ENCODE measurements at regions not wholly inside any gene's neighbourhood (a gene's known extent, or its start where the extent isn't known, plus 50 kb on each side); places are given as distances from the start of the nearest gene placed in this dataset.
"Not testable (repeated sequence)": the region's sequence is repeated elsewhere in the genome, so short reads cannot be mapped to it uniquely, and the experiment has no call there.

DNA sequence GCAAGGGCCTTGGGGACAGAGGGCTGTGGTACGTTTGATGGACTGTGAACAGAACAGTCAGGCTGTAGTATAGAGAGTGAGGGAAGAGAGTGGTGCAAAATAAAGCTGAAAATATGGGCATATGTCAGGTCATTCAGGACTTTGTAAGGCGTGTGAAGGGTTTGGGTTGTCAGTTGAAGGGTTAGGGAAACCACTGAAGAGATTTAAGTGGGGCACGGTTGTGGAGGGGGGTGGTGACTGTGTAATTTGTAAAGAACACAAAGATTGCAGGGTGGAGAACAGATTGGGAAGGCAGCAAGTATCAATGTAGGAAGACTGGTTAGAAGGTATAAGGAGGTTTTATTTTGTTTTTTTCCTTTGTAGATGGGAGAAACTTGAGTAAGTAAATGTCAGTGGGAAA is 349.8 kb downstream of the DLEU7 start:
- WGBS (ENCODE audit: low lambda C conversion rate, missing lambda C conversion rate), result 78% methylated on average over 3 of the region's 3 CpGs
- TF ChIP-seq EZH2phosphoT487 (IDR thresholded peaks at IDR 0.05; ENCODE audit: low read depth, severe bottlenecking, unreplicated experiment), result no peak
- TF ChIP-seq, protein P1, sequence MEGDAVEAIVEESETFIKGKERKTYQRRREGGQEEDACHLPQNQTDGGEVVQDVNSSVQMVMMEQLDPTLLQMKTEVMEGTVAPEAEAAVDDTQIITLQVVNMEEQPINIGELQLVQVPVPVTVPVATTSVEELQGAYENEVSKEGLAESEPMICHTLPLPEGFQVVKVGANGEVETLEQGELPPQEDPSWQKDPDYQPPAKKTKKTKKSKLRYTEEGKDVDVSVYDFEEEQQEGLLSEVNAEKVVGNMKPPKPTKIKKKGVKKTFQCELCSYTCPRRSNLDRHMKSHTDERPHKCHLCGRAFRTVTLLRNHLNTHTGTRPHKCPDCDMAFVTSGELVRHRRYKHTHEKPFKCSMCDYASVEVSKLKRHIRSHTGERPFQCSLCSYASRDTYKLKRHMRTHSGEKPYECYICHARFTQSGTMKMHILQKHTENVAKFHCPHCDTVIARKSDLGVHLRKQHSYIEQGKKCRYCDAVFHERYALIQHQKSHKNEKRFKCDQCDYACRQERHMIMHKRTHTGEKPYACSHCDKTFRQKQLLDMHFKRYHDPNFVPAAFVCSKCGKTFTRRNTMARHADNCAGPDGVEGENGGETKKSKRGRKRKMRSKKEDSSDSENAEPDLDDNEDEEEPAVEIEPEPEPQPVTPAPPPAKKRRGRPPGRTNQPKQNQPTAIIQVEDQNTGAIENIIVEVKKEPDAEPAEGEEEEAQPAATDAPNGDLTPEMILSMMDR (IDR thresholded peaks at IDR 0.05; ENCODE audit: poor library complexity), result no peak
- no peak for TF ChIP-seq EZH2 (IDR thresholded peaks at IDR 0.05; ENCODE audit: borderline replicate concordance)
- Histone ChIP-seq H3K9me2 (replicated peaks; ENCODE audit: insufficient read depth) (no peaks in the 10 kb centered on the region), H3K27me3 (no peaks in the 10 kb centered on the region), H2AFZ (no peak overlapping the region), H3K79me2 (no peaks in the 10 kb centered on the region), H3K4me1 (ENCODE audit: insufficient read depth) (no peaks in the 10 kb centered on the region), H3K27ac (no peak overlapping the region), H3K4me3 (no peak overlapping the region), H3K36me3 (replicated peaks; ENCODE audit: insufficient read depth, low read depth) (no peaks in the 10 kb centered on the region), H4K20me1 (ENCODE audit: insufficient read depth, poor library complexity, severe bottlenecking) (no peaks in the 10 kb centered on the region), H3K9me3 (ENCODE audit: low read depth) (no peaks in the 10 kb centered on the region), H3K4me2 (no peak overlapping the region)
- no peak for DNase-seq (ENCODE audit: low spot score)

DNA sequence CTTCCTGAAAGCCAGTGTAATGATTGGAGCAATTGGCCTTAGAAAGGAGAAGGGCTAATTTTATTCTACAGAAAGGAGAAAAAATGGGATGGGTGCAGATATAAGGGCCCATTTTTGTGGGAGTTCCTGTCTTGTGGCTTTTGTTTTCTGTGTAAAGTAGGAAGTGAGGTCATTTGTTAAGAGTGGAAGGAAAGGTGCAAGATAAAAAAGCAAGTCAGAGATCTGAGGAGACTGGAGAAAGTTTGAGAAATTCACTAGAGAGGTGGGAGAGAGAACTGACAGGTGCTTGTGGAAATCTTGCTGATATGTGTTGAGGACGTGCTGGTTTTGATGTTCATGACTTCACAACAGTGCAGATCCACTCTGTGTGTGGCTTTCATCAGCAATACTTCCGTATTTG is 349.4 kb downstream of the DLEU7 start:
- H3K36me3 ChIP-seq (replicated peaks; ENCODE audit: insufficient read depth, low read depth), result no peaks in the 10 kb centered on the region
- no peak for TF ChIP-seq EZH2 (IDR thresholded peaks at IDR 0.05; ENCODE audit: borderline replicate concordance)
- no peak for TF ChIP-seq EZH2phosphoT487 (IDR thresholded peaks at IDR 0.05; ENCODE audit: low read depth, severe bottlenecking, unreplicated experiment)
- TF ChIP-seq, protein P1 (IDR thresholded peaks at IDR 0.05; ENCODE audit: poor library complexity), result no peak
- no peak for DNase-seq (ENCODE audit: low spot score)
- H3K4me2 ChIP-seq, result no peak overlapping the region
- H3K4me1 ChIP-seq (ENCODE audit: insufficient read depth), result no peaks in the 10 kb centered on the region
- H4K20me1 ChIP-seq (ENCODE audit: insufficient read depth, poor library complexity, severe bottlenecking), result no peaks in the 10 kb centered on the region
- H3K9me3 ChIP-seq (ENCODE audit: low read depth), result no peaks in the 10 kb centered on the region
- no peak overlapping the region for H3K4me3 ChIP-seq
- no peak overlapping the region for H3K27ac ChIP-seq
- no peak overlapping the region for H2AFZ ChIP-seq
- no peaks in the 10 kb centered on the region for H3K27me3 ChIP-seq
- H3K79me2 ChIP-seq, result no peaks in the 10 kb centered on the region
- 69% methylated on average over 2 of the region's 2 CpGs for WGBS (ENCODE audit: low lambda C conversion rate, missing lambda C conversion rate)
- H3K9me2 ChIP-seq (replicated peaks; ENCODE audit: insufficient read depth), result no peaks in the 10 kb centered on the region

- H3K4me2 ChIP-seq; H3K9me2 ChIP-seq (replicated peaks; ENCODE audit: insufficient read depth); DNase-seq (ENCODE audit: low spot score); H3K4me3 ChIP-seq; H3K9me3 ChIP-seq (ENCODE audit: low read depth); H3K27ac ChIP-seq; H3K36me3 ChIP-seq (replicated peaks; ENCODE audit: insufficient read depth, low read depth); H3K4me1 ChIP-seq (ENCODE audit: insufficient read depth); H4K20me1 ChIP-seq (ENCODE audit: insufficient read depth, poor library complexity, severe bottlenecking); H3K27me3 ChIP-seq; H2AFZ ChIP-seq; H3K79me2 ChIP-seq: not testable (repeated sequence)
- WGBS (ENCODE audit: low lambda C conversion rate, missing lambda C conversion rate), result 90% methylated on average over 1 of the region's 1 CpG
Measured at GRCh38 chr13:50503212-50503611, 340.3 kb downstream of the DLEU7 start.

DNA sequence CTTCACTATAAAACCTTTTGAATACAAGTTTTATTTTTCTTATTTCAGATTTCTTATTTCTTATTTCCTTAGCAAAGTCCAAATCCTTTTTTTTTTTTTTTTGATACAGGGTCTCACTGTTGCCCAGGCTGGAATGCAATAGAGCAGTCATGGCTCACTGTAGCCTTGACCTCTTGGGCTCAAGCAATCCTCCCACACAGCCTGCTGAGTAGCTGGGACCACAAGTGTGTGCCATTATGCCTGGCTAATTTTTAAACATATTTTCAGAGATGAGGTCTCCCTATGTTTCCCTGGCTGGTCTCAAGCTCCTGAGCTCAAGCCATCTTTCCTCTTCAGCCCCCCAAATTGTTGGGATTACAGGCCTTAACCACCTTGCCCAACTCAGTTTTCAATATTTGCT is 334.3 kb downstream of the DLEU7 start:
- peaks cover 25% of the 10 kb centered on the region for H3K4me1 ChIP-seq (ENCODE audit: insufficient read depth)
- no peaks in the 10 kb centered on the region for H3K9me3 ChIP-seq (ENCODE audit: low read depth)
- H3K27ac ChIP-seq, result no peak overlapping the region
- TF ChIP-seq EZH2phosphoT487 (IDR thresholded peaks at IDR 0.05; ENCODE audit: low read depth, severe bottlenecking, unreplicated experiment), result no peak
- no peak overlapping the region for H3K4me2 ChIP-seq
- no peak overlapping the region for H2AFZ ChIP-seq
- H3K36me3 ChIP-seq (replicated peaks; ENCODE audit: insufficient read depth, low read depth), result no peaks in the 10 kb centered on the region
- no peaks in the 10 kb centered on the region for H4K20me1 ChIP-seq (ENCODE audit: insufficient read depth, poor library complexity, severe bottlenecking)
- H3K79me2 ChIP-seq, result no peaks in the 10 kb centered on the region
- H3K4me3 ChIP-seq, result no peak overlapping the region
- no peaks in the 10 kb centered on the region for H3K27me3 ChIP-seq
- no peak for DNase-seq (ENCODE audit: low spot score)
- no peaks in the 10 kb centered on the region for H3K9me2 ChIP-seq (replicated peaks; ENCODE audit: insufficient read depth)

Measured in hepatocyte (in vitro differentiated cells).